GM18909 (cell line): ENCODE measurements at regions not wholly inside any gene's neighbourhood (a gene's known extent, or its start where the extent isn't known, plus 50 kb on each side); places are given as distances from the start of the nearest gene placed in this dataset.

Experiments
- ATAC-seq: cut with Tn5 transposase; IDR thresholded peaks from one replicate; pipeline ENCODE4 v1.9.1; 2021; ENCODE audit warnings: mild to moderate bottlenecking; ENCODE audit not compliant: unreplicated experiment, poor library complexity

DNA sequence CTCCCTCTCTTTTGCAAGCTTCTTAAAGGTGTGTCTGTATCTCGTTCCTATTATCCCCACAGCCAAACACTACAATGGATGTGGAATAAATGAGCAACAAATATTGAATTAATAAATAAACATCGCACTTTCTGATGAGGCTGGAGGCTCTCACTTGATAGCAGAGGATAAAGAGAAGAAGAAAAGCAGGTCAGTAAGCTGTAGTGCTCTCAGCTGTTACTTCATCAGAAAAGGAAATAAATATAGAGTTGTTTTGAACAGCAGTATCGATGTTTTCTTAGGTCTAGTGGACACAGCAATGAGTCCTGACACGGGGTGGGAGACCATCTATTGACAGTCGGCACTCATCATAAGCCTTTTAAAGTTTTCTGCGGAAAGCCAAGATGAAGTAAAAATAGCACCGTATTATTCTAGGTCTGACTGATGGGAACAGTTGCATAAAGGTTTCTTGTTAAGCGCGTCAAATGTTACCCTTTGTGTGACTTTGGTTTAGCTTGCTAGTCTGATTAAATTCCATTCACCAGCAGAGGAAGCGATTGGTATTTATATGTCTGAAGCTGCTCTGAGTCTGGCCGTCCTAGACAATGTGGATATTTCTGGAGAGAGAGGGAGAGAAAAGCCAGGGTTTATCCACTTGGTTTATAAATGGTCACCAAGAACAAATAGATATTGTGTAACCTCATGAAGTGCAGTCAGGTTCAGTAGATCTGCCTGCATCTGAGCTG, 646.1 kb downstream of the CDH11 start:
- ATAC-seq = no peak

- no peak for ATAC-seq
Measured at GRCh38 chr16:64470916-64471315, 650.9 kb downstream of the CDH11 start.

DNA sequence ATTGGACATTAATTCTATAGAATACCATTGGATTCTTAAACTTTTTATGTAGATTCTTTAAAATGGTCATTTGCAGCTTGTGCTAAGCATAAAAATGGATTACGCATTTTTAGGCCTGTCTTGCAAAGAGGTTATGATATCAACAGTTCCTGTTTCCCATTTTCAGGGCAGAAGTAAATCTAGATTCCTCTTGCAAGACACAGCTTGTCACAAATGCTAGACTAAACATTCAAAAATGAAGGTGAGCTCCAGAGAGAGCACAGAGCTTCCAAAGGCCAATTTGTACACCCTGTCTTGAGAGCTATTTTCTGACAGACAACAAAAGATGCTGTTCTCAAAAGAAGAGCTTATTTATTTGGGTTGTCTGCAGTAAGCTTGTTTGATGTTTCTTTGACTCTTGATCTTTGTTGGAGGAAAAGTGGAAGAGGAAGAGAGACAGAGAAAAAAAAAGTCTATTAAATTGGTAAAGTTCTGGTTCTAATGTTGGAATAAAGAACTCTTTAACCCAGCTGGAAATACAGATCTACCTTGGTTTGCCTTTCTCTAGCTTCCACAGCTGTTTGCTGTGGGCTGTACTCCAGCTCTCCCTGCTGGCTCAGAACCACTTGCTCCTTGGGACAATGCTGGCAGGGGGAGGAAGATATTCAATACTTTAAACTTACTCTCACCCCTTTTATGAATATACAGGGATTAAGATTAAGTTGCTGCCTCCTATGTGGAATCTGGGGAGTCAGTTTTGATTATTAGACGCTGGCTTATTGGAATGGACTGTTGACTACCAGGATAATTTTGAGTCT, 651.8 kb downstream of the CDH11 start:
- ATAC-seq = no peak

GRCh38 chr16:64469351-64469750, 652.5 kb downstream of the CDH11 start:
- ATAC-seq = no peak

DNA sequence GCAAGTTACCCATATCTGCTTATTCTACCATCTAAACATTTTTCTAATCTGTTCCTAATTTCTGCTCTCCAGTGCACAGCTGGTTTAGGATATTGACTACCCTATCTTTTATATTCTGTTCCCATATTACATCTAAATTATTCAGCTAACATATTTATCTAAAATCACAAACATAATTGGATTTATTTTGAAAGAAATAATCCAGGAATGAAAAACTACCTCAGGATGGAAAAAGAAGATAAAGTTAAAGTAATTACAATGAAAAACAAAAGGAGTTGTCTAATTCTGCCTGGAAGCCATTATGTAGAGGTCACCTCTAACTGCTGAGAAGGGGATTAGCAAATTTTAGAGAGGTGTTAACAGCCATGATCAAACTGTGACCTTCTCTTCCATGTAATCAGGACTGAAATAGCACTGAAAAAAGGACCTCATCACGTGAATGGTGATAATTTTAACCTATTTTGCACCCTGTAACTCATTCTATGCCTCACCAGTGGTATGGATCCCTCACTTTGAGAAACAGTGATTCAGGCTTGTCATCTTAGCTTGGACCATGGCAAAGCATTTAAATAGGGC, 653.3 kb downstream of the CDH11 start:
- ATAC-seq = no peak

DNA sequence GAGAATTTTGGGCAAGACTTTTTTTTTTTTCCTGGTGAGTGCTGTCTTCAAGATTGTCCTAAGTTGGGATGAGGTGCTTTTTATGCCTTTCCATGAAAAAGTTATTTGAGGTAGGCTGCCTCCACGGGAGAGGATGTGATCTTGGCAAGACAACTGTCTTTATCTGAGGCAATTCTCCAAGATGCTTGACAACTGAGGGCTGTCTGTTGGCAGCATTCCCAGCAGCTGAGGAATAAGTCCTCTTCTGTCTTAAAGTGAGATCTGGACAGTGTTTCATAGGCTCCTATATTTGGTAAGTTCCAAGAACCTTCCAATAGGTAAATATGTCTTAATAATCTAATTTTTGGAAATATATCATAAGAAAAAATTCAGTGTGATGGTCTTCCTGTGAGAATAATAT, 662.0 kb downstream of the CDH11 start:
- ATAC-seq = no peak

- ATAC-seq = no peak
Measured at GRCh38 chr16:64459402-64459801, 662.5 kb downstream of the CDH11 start.

DNA sequence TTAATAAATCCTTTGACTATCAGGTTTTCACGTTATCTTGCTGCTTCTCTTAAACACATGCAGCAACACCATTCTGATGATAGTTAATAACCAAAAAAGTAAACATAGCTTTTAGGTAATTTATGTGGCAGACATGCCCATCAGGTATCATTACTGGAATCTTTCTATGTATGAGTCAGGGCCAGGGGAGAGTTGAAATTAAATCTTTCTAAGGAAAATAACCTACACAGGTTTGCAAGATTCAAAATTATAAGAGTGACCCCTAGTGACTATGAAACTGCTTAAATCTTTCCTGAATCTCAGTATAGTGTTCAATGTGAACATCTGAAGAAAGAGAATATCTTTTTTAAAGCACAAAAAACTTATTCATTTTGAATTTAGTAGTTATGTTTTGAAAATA, 666.6 kb downstream of the CDH11 start:
- no peak for ATAC-seq

GRCh38 chr16:64453646-64454045, 668.2 kb downstream of the CDH11 start:
- no peak for ATAC-seq

GRCh38 chr16:64452446-64452845, 669.4 kb downstream of the CDH11 start:
- ATAC-seq = no peak

- ATAC-seq = no peak
Measured at GRCh38 chr16:64450177-64450576, 671.7 kb downstream of the CDH11 start.

GRCh38 chr16:64449506-64449905, 672.4 kb downstream of the CDH11 start:
- ATAC-seq = no peak

DNA sequence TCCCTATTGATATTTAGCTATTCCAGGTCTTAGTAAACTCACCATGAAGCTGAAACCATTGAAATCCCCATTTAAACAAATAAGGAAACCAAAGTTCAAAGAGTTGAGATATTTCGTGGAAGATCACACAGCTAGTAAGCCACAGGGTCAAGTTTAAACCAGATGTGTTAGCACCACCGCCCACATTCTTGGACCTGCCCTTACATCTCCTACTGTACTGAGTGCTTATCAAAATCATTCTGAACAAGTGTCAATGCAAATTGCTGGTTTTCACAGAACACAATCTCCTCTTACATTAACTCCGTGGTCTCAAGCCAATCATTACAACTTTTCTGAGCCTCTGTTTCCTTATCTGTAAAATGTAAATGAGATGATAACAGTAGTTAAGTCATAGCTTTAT, 676.2 kb downstream of the CDH11 start:
- no peak for ATAC-seq

DNA sequence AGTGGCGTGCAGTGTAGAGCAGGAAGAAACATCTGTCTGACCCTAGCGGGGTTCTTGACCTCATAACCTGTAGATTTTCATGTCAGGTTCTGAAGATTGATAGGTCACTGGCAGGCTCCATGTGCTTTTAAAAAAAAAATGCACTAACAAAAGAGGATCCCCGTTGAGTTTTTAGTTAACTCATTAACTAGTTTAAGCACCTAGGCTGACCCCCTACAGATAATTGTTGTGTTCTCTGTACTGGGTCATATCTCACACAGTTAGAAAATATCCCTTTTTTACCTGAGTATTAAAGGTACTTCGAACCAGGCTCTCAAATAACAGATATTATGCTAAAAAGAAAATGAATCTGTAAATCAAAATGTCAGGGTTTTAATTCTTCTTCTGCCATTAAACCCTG, 676.6 kb downstream of the CDH11 start:
- no peak for ATAC-seq

- no peak for ATAC-seq
Measured at GRCh38 chr16:64440421-64440831, 681.4 kb downstream of the CDH11 start.

DNA sequence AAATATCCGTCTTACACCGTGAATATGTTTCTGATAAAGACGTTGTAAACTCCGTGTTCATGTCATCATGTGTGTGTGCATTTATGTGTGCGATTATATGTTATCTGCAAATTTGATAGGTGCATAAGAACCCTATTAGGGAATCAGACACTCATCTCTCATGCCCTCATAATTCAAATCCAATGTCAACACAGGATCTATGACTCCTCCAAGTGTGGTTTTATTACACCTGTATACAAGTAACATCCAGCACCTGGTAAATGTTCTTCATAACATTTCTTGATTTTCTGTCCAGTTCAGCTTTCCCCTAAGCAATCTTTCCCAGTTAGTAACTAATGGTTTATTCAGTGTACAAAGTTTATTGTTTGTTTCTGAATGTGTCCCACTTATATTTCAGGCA, 681.9 kb downstream of the CDH11 start:
- no peak for ATAC-seq

GRCh38 chr16:64437706-64438324, 684.0 kb downstream of the CDH11 start:
- ATAC-seq = no peak

DNA sequence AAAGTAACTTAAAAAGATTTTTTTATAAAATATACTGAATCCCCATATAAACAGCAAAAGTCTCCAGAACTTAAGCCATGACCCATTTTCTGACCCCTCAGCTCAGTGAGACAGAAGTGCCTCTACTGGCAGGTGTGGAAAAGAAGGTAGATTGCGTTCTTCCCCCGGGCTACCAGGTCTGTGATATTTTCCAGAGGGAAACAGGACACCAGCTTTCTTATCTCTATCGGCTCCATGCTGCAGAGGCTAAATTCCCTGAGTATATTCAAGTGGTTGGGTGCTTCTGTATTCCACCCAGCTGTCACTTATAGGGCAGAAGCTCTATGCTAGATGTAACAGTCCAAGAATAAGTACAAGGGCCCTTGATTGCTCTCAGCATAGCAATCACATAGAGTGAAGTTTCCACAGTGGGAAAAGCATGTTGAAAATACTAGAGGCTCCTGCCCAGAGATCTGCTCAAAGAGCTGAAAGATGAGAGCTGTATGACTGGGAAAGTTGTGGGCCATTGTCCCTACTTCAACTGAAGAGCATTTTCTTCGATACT, 687.3 kb downstream of the CDH11 start:
- no peak for ATAC-seq

GRCh38 chr16:64428463-64429113, 693.3 kb downstream of the CDH11 start:
- ATAC-seq = no peak

- no peak for ATAC-seq
Measured at GRCh38 chr16:64426131-64426666, 695.7 kb downstream of the CDH11 start.
